Activated naive CD8-positive, alpha-beta T cell treated with anti-CD3 and anti-CD28 coated beads, Interleukin-2, amount 10 ng/mL, durations not matched to agents 7 days and 5 days (primary cell): ENCODE measurements at regions not wholly inside any gene's neighbourhood (a gene's known extent, or its start where the extent isn't known, plus 50 kb on each side); places are given as distances from the start of the nearest gene placed in this dataset.

ENCODE experiments used
- ATAC-seq: fragments of 150-1000 bp; cut with Tn5 transposase; one replicate; pipeline ENCODE4 v1.10.0; 2021; ENCODE audit warnings: low read depth, moderate library complexity
- POLR2A ChIA-PET: fragments of 350-600 bp; sonication (Branson Sonifier 250); formaldehyde crosslinking; loops from one replicate; lab custom pipeline; 2021; ENCODE audit warnings: antibody characterized with exemption; lab: Charles Lee
- DNase-seq: peaks from one replicate; pipeline ENCODE4 v3.0.0; 2021
- H3K27ac Mint-ChIP-seq: one replicate; pipeline ENCODE4 v1.8.0; 2022; ENCODE audit warnings: mild to moderate bottlenecking, mixed read lengths
- H3K27me3 Mint-ChIP-seq: one replicate; pipeline ENCODE4 v1.8.0; 2022; ENCODE audit warnings: mild to moderate bottlenecking, moderate library complexity, mixed read lengths
- H3K36me3 Mint-ChIP-seq: one replicate; pipeline ENCODE4 v1.8.0; 2021; ENCODE audit warnings: mild to moderate bottlenecking, mixed read lengths
- H3K4me1 Mint-ChIP-seq: one replicate; pipeline ENCODE4 v1.8.0; 2021; ENCODE audit warnings: mixed read lengths
- H3K4me3 Mint-ChIP-seq: one replicate; pipeline ENCODE4 v1.8.0; 2022; ENCODE audit warnings: mild to moderate bottlenecking, moderate library complexity, mixed read lengths
- H3K9me3 Mint-ChIP-seq: one replicate; pipeline ENCODE4 v1.8.0; 2021; ENCODE audit warnings: mixed read lengths

DNA sequence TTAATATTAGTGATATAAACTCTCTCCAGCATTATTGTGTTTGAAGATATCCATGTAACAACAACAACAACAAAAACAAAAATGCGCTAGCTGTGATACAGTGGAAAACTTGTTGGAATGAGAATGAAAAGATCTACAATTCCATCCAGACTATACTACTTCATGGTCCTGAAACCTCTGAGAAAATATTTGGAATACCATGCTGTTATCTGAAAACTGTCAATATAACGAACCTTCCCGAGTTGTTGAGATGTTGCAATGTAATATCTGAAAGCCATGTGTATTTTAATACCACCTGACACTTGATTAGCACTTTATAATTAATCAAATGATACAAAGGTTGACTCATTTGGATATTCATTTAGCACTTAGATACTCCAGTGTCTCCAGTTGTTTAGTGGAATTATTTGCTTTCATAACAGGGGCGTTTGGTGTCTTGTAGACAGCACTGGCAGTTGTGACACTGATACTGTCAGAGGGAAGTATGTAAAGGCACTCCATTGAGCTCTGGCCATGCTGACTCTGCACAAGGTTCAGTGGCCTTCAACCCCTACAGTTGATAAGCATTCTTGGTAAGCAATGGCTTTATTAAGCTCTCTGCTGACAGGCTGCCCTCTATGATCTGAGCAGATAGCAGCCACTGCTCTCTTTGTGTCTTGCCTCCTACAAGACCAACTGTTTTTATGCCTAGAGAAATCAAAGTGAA is 447.1 kb upstream of the SEL1L start:
- POLR2A ChIA-PET = no interaction called here
- ATAC-seq = no peak

DNA sequence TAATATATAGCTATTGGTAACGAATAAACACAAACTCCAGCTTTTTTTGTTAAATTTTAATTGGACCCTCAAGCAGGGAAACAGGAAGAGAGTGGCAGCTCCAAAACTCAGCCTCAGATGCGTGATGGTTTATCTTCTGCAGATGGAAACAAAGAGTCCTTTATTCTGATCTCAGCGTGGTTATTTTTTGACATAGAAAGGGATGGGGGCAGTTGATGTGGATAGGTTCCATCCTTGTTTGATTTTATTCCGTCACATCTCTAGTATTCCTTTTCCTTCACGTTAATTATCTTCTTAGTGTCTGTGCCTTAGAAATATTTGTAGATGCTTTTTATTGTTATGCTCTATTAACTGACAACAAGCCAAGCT is 447.6 kb upstream of the SEL1L start:
- no peak overlapping the region for H3K4me3 Mint-ChIP-seq
- ATAC-seq = no peak
- POLR2A ChIA-PET = no interaction called here

More for the DNA sequence above, 447.1 kb upstream of the SEL1L start:
- H3K4me1 Mint-ChIP-seq = no peaks in the 10 kb centered on the region
- H3K36me3 Mint-ChIP-seq = no peaks in the 10 kb centered on the region
- no peaks in the 10 kb centered on the region for H3K9me3 Mint-ChIP-seq
- H3K27ac Mint-ChIP-seq = no peak overlapping the region
- no peak for DNase-seq
- no peaks in the 10 kb centered on the region for H3K27me3 Mint-ChIP-seq
- H3K4me3 Mint-ChIP-seq = no peak overlapping the region

DNA sequence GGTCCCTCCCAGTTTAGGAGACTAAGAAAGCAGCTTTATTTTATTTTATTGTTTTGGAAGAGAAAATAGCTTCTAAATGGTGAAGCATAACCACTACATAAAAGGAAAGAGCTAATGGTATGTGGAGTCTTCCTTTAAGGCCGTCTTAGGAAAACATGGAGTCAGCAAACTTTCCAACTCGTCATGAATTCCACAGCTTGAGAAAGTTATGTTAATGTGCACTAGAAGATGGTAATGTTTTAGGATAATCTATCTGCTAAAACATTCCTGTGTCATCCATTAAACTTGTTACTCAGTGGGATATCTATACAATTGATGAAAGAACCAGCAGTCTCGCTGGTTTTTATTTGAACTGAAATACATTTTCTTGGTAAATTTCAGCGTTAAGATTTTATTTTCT is 448.4 kb upstream of the SEL1L start:
- H3K4me3 Mint-ChIP-seq = no peak overlapping the region
- ATAC-seq (no peak), DNase-seq (no peak)
- no peaks in the 10 kb centered on the region for H3K27me3 Mint-ChIP-seq
- POLR2A ChIA-PET = no interaction called here
- no peaks in the 10 kb centered on the region for H3K36me3 Mint-ChIP-seq
- no peak overlapping the region for H3K27ac Mint-ChIP-seq
- no peaks in the 10 kb centered on the region for H3K9me3 Mint-ChIP-seq
- H3K4me1 Mint-ChIP-seq = no peaks in the 10 kb centered on the region

More for the DNA sequence above, 447.6 kb upstream of the SEL1L start:
- Mint-ChIP-seq H3K9me3 (no peaks in the 10 kb centered on the region), H3K27me3 (no peaks in the 10 kb centered on the region), H3K4me1 (no peaks in the 10 kb centered on the region), H3K36me3 (no peaks in the 10 kb centered on the region), H3K27ac (no peak overlapping the region)
- DNase-seq = no peak

DNA sequence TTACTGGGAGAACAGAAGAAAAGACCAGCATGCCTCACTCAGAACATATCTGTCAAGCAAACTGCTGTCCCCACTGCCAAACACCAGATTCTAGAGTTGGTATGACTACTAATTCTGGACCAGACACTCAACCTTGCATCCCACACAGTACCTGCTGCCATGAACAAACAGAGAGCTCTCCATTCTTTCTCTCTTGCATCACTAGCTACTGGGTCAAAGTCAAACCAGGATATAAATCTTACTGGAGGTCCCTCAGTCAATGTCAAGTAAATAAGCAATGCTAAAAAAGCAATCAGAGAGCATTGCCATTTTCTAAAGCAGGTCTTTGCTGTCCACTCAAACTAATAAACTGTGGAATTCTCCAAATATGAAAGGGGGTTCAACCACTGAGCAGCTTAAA is 452.4 kb upstream of the SEL1L start:
- DNase-seq (no peak), ATAC-seq (no peak)
- Mint-ChIP-seq H3K9me3 (no peaks in the 10 kb centered on the region), H3K4me1 (no peaks in the 10 kb centered on the region), H3K36me3 (no peaks in the 10 kb centered on the region), H3K27ac (no peak overlapping the region), H3K4me3 (no peak overlapping the region), H3K27me3 (no peaks in the 10 kb centered on the region)
- POLR2A ChIA-PET = no interaction called here

DNA sequence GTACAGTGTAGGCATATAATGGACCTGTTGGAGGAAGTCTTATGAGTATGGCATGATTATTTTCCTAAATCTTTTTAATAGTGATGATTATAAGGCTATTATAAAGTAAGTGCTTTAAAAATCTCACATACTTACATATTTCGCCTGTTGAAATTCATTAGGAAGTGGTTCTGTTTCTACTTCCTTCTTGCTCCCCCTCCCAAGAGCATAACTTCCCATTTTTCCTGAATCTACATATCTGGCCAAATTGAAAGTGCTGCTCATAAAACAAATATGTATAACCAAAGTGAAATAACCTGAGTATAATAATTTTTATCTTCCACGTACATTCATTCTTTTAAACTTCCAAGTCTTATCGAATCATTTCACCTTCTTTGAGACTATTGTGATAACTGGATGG is 455.6 kb upstream of the SEL1L start:
- no peaks in the 10 kb centered on the region for H3K27me3 Mint-ChIP-seq
- POLR2A ChIA-PET = no interaction called here
- H3K36me3 Mint-ChIP-seq = no peaks in the 10 kb centered on the region
- H3K4me3 Mint-ChIP-seq = no peak overlapping the region
- DNase-seq (no peak), ATAC-seq (no peak)
- peaks cover 1% of the 10 kb centered on the region for H3K4me1 Mint-ChIP-seq
- no peaks in the 10 kb centered on the region for H3K9me3 Mint-ChIP-seq
- H3K27ac Mint-ChIP-seq = no peak overlapping the region

DNA sequence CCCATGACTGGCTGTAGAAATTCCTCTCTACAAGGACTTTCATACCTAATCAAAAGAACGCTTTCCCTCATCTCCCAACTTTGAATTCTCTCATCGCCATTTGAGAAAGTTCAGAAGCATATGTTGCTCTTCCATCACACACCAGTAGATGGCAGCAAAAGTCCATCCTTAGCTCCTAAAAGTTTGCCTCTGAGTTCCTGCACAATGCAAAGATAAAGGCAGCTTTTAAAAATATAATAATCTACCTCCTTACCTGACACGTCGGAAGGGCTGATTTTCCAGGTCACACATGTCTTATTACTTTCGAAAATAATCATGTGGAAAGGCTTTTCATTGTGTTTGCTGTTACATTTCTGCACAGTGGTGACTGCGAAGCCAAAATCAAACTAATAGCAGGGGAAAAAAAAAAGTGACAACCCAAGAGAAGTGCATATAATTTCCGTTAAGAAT is 456.7 kb upstream of the SEL1L start:
- no peak for DNase-seq
- peaks cover 1% of the 10 kb centered on the region for H3K4me1 Mint-ChIP-seq
- H3K36me3 Mint-ChIP-seq = no peaks in the 10 kb centered on the region
- no peaks in the 10 kb centered on the region for H3K27me3 Mint-ChIP-seq
- POLR2A ChIA-PET = no interaction called here
- H3K4me3 Mint-ChIP-seq = no peak overlapping the region
- no peak for ATAC-seq
- H3K27ac Mint-ChIP-seq = no peak overlapping the region
- H3K9me3 Mint-ChIP-seq = no peaks in the 10 kb centered on the region

DNA sequence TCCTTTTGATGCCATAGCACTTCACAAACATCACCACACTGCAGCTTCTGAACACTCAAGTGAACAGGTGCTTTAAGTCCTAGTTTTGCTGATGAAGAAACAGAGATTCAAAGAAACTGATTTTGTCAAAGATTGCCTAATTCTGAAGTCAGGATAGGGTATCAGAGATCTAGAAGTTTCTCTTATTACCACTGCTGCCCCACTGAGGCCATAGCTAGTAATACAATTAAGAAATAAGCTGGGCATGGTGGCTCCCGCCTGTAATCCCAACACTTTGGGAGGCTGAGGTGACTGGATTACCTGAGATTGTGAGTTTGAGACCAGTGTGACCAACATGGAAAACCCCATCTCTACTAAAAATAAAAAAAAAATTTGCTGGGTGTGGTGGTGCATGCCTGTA is 458.3 kb upstream of the SEL1L start:
- ATAC-seq (no peak), DNase-seq (no peak)
- Mint-ChIP-seq H3K4me1 (peaks cover 1% of the 10 kb centered on the region), H3K27me3 (no peaks in the 10 kb centered on the region), H3K4me3 (no peak overlapping the region), H3K36me3 (no peaks in the 10 kb centered on the region), H3K9me3 (no peaks in the 10 kb centered on the region), H3K27ac (no peak overlapping the region)
- POLR2A ChIA-PET = no interaction called here

DNA sequence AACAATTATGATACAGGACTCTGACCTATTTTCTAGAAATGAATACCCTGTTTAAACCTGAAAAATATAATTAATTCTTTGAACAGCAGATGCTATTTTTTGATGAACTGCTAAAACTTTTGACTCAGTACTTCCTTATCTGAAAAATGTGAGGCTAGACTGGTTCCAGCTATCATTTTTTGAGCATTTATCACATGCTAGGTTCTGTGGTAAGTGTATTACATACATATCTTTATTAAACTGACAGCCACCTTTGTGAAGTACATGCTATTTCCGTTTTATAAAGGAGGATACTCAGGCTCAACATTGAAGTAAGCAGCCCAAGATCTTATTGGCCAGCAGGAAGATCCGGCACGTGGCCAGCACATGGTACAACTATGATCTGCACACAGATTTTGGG is 459.8 kb upstream of the SEL1L start:
- H3K9me3 Mint-ChIP-seq = no peaks in the 10 kb centered on the region
- DNase-seq (no peak), ATAC-seq (no peak)
- POLR2A ChIA-PET = no interaction called here
- H3K4me1 Mint-ChIP-seq = peaks cover 1% of the 10 kb centered on the region
- H3K27ac Mint-ChIP-seq = no peak overlapping the region
- H3K4me3 Mint-ChIP-seq = no peak overlapping the region
- H3K36me3 Mint-ChIP-seq = no peaks in the 10 kb centered on the region
- H3K27me3 Mint-ChIP-seq = no peaks in the 10 kb centered on the region

DNA sequence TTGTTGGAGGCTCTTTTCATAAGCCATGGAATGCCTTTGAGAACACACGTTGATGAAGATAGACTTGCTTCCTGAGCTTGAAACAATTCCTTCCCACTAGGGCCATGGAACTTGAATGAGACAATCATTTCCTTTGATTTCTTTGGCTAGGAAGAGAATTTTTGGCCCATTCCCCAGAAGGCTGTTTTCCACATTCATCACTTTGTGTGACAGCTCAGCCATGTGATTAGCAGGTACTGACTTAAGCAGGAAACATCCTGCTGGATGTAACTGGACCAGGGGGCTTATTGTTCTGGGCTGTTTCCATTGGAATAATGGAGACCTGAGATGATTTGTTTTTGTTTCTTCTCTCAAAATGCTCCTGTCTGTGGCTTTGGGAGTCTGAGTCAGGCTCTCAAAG is 469.8 kb upstream of the SEL1L start:
- H3K36me3 Mint-ChIP-seq = no peaks in the 10 kb centered on the region
- ATAC-seq = no peak
- POLR2A ChIA-PET = no interaction called here

DNA sequence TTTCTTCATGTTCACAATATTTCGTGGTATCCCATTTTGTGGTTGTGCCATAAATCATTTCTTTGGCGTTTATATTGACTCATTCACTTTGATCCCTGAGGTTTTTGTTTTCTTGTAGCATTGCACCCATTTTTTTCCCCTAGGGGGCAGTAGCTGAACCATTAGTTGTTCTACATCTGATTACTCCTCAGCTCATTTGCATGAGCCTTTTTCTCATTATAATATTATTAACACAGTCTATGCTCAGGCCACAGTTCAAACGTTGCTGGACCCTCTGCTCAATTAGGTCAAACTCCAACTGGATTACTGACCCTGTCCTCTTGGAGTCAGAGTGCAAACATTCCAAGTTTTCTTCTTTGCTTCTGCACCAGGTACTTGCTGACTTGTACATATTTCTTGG is 475.4 kb upstream of the SEL1L start:
- Mint-ChIP-seq H3K9me3 (peaks cover 5% of the 10 kb centered on the region), H3K36me3 (no peaks in the 10 kb centered on the region), H3K4me1 (no peaks in the 10 kb centered on the region), H3K27ac (no peak overlapping the region), H3K27me3 (no peaks in the 10 kb centered on the region), H3K4me3 (no peak overlapping the region)
- POLR2A ChIA-PET = no interaction called here
- ATAC-seq (no peak), DNase-seq (no peak)

More for the DNA sequence above, 469.8 kb upstream of the SEL1L start:
- Mint-ChIP-seq H3K4me3 (no peak overlapping the region), H3K27me3 (no peaks in the 10 kb centered on the region), H3K27ac (no peak overlapping the region), H3K9me3 (peaks cover 3% of the 10 kb centered on the region), H3K4me1 (no peaks in the 10 kb centered on the region)
- DNase-seq = no peak

DNA sequence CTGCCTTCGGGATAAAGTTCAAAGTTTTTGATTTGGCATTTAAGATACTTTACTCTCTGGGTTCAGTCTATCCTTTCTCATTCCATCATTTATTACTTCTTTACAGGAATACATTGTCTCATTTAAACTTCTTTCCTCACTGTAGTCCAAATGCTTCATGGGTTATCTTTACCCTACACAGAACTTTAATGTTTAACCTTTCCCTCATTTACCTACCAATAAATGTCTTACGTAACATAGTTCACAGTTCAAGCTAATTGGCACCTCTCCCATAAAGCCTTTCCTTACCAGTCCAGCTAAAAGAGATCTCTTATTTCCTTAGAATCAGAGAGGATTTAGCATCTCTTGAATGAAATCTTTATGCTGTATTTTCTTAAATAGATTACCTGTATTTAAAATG is 476.3 kb upstream of the SEL1L start:
- ATAC-seq (no peak), DNase-seq (no peak)
- POLR2A ChIA-PET = no interaction called here
- H3K27ac Mint-ChIP-seq = no peak overlapping the region
- H3K4me3 Mint-ChIP-seq = no peak overlapping the region
- peaks cover 8% of the 10 kb centered on the region for H3K9me3 Mint-ChIP-seq
- no peaks in the 10 kb centered on the region for H3K4me1 Mint-ChIP-seq
- H3K36me3 Mint-ChIP-seq = no peaks in the 10 kb centered on the region
- H3K27me3 Mint-ChIP-seq = no peaks in the 10 kb centered on the region

DNA sequence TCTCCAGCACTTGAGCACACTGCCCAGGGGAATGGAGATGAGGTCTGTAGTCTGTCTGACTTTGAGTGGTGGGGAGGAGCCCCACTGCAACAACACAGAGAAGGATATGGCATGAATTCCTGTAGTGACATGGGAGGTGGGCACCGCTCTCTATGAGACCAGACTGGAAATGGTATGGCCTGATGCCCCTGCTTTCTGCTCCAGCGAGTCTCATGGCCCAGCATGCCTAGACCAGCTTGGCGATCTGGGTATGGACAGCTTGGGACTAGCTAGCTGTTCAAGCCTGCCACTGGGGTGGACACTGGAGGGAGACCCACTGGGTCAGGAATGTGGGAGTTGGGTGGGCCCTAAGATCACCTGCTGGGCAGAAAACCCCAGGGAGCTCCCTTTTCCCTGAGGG is 477.8 kb upstream of the SEL1L start:
- no peak overlapping the region for H3K27ac Mint-ChIP-seq
- no peaks in the 10 kb centered on the region for H3K4me1 Mint-ChIP-seq
- POLR2A ChIA-PET = interaction anchor here (0.6 kb wide), 1 partner anchor 776 kb away, joined by 3 read pairs; no protein-coding TSS in a partner anchor

DNA sequence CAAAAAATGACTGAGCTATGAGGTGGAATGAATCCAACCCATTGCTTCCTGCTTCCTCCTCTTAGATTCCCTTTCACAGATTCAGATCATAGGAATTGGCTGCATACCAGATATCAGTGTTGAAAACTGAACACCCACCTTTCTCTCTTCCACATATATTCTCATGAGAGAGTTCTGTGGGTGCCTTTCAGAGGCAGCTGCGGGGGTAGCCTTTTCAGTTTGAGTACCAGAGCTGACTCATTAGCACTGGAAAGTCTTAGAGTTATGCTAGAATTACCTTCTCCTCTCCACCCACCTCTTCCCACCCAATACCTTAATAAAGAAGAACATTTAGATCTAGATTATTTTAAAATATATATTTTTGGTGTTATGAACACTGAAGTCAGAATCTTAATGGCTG is 495.4 kb upstream of the SEL1L start:
- ATAC-seq (no peak), DNase-seq (no peak)
- H3K9me3 Mint-ChIP-seq = peaks cover 19% of the 10 kb centered on the region
- H3K4me1 Mint-ChIP-seq = no peaks in the 10 kb centered on the region
- H3K27ac Mint-ChIP-seq = no peak overlapping the region
- H3K4me3 Mint-ChIP-seq = no peak overlapping the region
- no peaks in the 10 kb centered on the region for H3K36me3 Mint-ChIP-seq
- POLR2A ChIA-PET = no interaction called here
- H3K27me3 Mint-ChIP-seq = no peaks in the 10 kb centered on the region

More for the DNA sequence above, 477.8 kb upstream of the SEL1L start:
- peaks cover 6% of the 10 kb centered on the region for H3K9me3 Mint-ChIP-seq
- no peaks in the 10 kb centered on the region for H3K36me3 Mint-ChIP-seq
- no peak overlapping the region for H3K4me3 Mint-ChIP-seq
- no peaks in the 10 kb centered on the region for H3K27me3 Mint-ChIP-seq
- ATAC-seq (no peak), DNase-seq (no peak)

DNA sequence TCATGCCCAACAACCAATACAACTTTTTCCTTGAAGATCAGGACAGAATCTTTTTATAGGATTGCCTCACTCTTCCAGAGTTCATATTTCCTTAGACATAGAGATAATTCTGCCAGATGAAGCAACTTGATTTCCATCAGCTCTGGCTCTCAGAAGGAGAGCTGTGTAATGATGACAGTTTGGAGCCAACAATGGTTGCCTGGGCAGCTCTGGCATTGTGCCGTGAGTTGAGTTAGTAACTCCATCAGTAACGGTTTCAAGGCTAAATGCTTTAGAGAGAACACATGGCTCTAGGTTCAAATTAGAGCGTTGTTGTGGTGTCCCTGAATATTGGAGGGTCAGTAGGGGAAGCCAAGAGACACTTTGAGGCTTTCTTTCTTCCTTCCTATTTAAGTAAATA is 501.7 kb upstream of the SEL1L start:
- no peaks in the 10 kb centered on the region for H3K9me3 Mint-ChIP-seq
- no peaks in the 10 kb centered on the region for H3K36me3 Mint-ChIP-seq
- no peaks in the 10 kb centered on the region for H3K4me1 Mint-ChIP-seq
- H3K27ac Mint-ChIP-seq = no peak overlapping the region
- H3K4me3 Mint-ChIP-seq = no peak overlapping the region
- DNase-seq (no peak), ATAC-seq (no peak)
- POLR2A ChIA-PET = no interaction called here
- no peaks in the 10 kb centered on the region for H3K27me3 Mint-ChIP-seq
